GM18508 (cell line): ENCODE measurements at regions not wholly inside any gene's neighbourhood (a gene's known extent, or its start where the extent isn't known, plus 50 kb on each side); places are given as distances from the start of the nearest gene placed in this dataset.
"Not testable (repeated sequence)": the region's sequence is repeated elsewhere in the genome, so short reads cannot be mapped to it uniquely, and the experiment has no call there.

Source experiments
- ATAC-seq: cut with Tn5 transposase; IDR thresholded peaks from one replicate; pipeline ENCODE4 v1.9.1; 2021; ENCODE audit warnings: moderate number of reproducible peaks; ENCODE audit not compliant: insufficient read depth, unreplicated experiment

GRCh38 chr16:18157854-18158253 lies 178.7 kb downstream of the NPIPA8 start:
- ATAC-seq, result not testable (repeated sequence)

- ATAC-seq, result not testable (repeated sequence)
Measured at GRCh38 chr16:18152832-18153231, 183.7 kb downstream of the NPIPA8 start.

- ATAC-seq, result not testable (repeated sequence)
Measured at GRCh38 chr16:18148132-18148531, 188.4 kb downstream of the NPIPA8 start.

- not testable (repeated sequence) for ATAC-seq
Measured at GRCh38 chr16:18146601-18147142, 189.9 kb downstream of the NPIPA8 start.

GRCh38 chr16:18142066-18142465 lies 194.5 kb downstream of the NPIPA8 start:
- not testable (repeated sequence) for ATAC-seq

GRCh38 chr16:18136288-18136687 lies 200.2 kb downstream of the NPIPA8 start:
- not testable (repeated sequence) for ATAC-seq

- ATAC-seq, result not testable (repeated sequence)
Measured at GRCh38 chr16:18135024-18135423, 201.5 kb downstream of the NPIPA8 start.

- not testable (repeated sequence) for ATAC-seq
Measured at GRCh38 chr16:18131587-18131986, 204.9 kb downstream of the NPIPA8 start.

- not testable (repeated sequence) for ATAC-seq
Measured at GRCh38 chr16:18130478-18131120, 205.9 kb downstream of the NPIPA8 start.

GRCh38 chr16:18127033-18127432 lies 209.5 kb downstream of the NPIPA8 start:
- ATAC-seq, result not testable (repeated sequence)

- not testable (repeated sequence) for ATAC-seq
Measured at GRCh38 chr16:18119092-18119491, 217.4 kb downstream of the NPIPA8 start.

GRCh38 chr16:18118684-18119083 lies 217.9 kb downstream of the NPIPA8 start:
- not testable (repeated sequence) for ATAC-seq

GRCh38 chr16:18118071-18118470 lies 218.5 kb downstream of the NPIPA8 start:
- ATAC-seq, result not testable (repeated sequence)

- not testable (repeated sequence) for ATAC-seq
Measured at GRCh38 chr16:18104412-18104811, 232.1 kb downstream of the NPIPA8 start.

- not testable (repeated sequence) for ATAC-seq
Measured at GRCh38 chr16:18101077-18101476, 235.5 kb downstream of the NPIPA8 start.

GRCh38 chr16:18092605-18093004 lies 243.9 kb downstream of the NPIPA8 start:
- not testable (repeated sequence) for ATAC-seq

- not testable (repeated sequence) for ATAC-seq
Measured at GRCh38 chr16:18080658-18081363, 255.7 kb downstream of the NPIPA8 start.

- ATAC-seq, result not testable (repeated sequence)
Measured at GRCh38 chr16:18077910-18078309, 258.6 kb downstream of the NPIPA8 start.

- ATAC-seq, result no peak
Measured at GRCh38 chr16:18072161-18072560, 264.4 kb downstream of the NPIPA8 start.

GRCh38 chr16:18069683-18070082 lies 266.9 kb downstream of the NPIPA8 start:
- ATAC-seq, result no peak

- ATAC-seq, result no peak
Measured at GRCh38 chr16:18068477-18068876, 268.1 kb downstream of the NPIPA8 start.
